Erythroblast (primary cell): ENCODE measurements at regions not wholly inside any gene's neighbourhood (a gene's known extent, or its start where the extent isn't known, plus 50 kb on each side); places are given as distances from the start of the nearest gene placed in this dataset.
"Not testable (repeated sequence)": the region's sequence is repeated elsewhere in the genome, so short reads cannot be mapped to it uniquely, and the experiment has no call there.

Source experiments
- GATA1 ChIP-seq: IDR thresholded peaks from 2 replicates; pipeline ENCODE4 v1.6.1; 2011; ENCODE audit warnings: low read depth, mild to moderate bottlenecking, control low read depth, low read length, moderate library complexity
- POLR2A ChIP-seq: IDR thresholded peaks from 2 replicates; pipeline ENCODE4 v1.6.1; 2011; ENCODE audit warnings: mild to moderate bottlenecking, low read length

DNA sequence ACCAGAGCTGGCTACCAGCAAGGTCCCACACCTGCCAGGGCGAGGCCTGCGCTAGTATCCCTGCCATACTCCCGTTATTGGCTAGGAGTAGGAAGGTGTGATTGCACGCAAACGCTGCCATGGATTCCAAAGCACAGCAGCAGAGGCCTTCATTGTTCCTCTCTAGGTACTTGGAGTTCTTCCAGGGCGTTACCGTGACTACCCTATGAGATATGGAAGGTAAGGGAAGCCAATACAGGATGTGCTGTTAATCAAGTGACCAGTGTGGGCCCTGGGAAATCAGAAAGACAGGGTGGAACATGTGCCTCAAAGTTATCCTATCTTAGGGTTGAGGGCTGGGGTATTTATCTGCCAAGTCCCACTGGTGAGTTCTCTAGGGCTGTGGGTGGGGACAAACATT lies 320.7 kb upstream of the DPP6 start:
- TF ChIP-seq POLR2A, GATA1: not testable (repeated sequence)
